ENCODE measurements at regions not wholly inside any gene's neighbourhood (a gene's known extent, or its start where the extent isn't known, plus 50 kb on each side); places are given as distances from the start of the nearest gene placed in this dataset.

DNA sequence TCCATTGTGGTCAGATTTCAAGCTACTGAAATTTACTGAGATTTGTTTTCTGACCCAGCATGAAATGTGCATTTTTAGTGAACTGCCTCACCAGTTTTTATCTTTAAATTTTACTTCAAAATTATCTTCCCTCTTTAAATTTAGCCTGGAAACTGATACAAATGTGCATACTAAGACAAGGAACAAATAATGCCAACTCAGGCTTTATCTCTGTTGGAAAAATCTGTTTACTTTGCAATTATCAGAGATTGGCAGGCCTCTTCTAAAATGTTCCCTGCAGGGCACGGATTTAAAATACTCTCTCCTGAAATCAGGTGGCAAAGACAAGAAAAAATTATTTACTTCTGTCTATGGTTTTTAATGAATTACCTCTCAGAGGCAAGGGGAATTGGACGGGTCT lies 151.0 kb upstream of the PTCH1 start:
- DNase-seq (ENCODE audit: low spot score): no peak

DNA sequence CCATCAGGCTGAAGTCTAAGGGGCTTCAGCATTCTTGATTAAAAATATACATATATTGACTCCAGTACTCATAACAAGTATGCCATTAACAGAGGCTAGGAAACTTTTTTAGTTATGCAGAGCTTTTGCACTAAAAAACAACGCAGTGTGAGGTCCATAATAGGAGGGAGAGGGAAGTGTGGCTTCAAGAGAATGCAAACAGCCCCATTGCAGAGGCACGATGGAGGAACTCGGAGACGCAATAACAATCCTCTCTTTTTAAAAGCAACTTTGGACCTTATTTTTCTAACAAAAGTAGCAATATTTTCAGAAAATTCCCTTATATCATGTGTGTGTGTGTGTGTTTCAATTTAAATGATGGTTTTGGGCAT lies 150.0 kb upstream of the PTCH1 start:
- DNase-seq (ENCODE audit: low spot score): no peak

DNA sequence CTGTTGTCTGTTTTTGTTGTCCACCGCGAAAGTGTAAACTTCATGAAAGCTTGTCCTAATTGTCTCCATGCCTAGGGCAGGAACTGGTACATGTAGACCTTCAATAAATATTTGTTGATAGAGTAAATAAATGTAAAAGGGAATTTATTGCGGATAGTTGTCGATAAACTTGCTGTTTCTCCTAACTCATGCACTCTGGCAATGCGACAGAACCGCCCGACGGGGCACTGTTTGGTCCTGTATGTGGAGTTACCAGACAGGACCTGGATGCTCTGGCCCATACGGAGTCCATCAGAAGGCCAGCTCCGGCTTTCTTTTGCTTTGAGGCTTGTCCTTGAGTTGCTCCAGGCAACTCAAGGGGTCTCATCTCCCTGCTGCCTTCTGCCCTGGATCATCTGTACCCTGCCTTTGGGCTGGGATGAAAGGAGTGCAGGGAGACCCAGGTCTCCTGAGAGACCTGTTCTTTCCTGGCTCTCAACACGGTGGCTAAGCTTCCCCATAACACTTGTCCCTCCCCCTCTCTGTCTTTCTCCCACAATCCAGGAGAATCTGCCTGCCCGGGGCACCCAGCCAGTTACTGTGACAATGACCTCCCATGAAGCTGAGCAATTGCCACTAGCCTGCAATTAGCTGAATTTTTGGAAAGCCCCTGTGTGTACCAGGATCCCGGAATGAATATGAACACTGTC lies 149.5 kb upstream of the PTCH1 start:
- DNase-seq (ENCODE audit: low spot score): no peak

DNA sequence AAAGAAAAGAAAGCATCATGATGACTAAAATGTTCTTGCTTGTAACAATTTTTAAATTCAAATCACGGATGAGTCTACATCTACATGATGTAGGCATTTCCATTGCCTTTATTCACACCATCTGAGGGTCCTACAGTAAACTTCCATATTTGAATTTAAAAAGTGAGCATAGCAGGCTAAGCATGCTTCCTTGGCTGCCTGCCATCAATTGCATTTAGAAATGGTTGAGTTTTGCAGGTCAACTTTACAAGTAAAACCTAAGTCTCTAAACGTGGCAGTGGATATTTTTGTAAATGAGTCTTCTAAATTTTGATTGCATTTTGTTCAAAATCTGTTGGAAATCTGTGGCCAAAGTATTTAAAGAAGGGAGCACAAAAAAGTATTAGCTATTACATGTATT lies 136.5 kb upstream of the PTCH1 start:
- no peak for DNase-seq (ENCODE audit: low spot score)

DNA sequence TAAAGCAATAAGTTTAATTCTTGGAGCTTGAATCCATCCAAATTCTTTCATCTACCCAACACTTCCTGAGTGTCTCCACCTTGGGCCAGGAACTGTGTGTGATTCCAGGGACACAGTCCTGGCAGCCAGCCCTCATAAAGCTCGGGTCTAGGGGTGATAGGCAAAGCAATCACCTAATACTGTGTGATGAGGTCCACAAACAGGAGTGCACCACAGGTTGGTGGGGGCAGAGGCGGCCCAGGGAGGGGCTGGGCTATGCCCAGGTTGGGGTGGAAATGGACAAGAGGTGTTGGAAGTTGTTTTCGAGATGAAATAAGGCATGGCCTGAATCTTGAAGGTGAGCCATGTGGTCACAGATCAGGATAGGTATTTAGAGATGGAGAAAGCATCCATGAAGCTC lies 133.9 kb upstream of the PTCH1 start:
- DNase-seq (ENCODE audit: low spot score): no peak

DNA sequence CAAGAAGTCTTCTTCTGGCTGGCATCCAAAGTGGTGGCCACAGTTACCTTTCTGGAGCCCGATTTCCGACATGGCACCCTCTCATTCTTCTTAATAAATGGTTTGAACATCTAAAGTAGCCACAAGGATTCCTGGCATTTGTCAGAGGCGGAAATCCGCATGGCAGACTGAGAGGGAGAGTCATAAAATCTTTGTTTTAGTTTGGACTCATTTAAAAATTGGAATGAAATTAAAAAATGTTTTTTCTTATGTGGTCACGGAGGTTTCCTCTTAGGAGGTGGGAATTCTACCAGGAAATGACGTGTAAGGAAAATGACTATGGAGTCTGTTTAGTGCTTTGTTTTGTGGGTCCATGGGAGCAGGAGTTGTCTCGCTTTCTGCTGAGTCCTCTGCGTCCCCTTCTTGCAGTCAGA lies 133.0 kb upstream of the PTCH1 start:
- no peak for DNase-seq (ENCODE audit: low spot score)

DNA sequence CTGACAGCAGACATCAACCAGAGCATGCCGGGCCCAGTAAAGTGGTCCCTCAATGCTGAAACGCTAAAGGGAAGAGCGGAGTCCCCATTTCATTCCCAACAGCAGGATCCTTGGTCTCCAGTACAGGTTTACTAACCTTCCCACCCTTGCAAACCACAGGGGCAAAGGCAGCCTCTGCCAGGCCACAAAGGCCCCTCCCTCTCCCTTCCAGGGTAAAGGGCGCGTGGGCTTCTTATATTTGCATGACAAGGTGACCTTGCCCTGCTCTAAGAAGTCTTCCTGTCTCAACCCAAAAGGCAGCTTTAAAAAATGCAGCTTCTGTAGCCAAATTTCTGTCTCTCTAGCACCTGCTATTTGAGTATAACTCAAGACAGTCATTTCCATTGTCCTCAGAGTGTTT lies 131.5 kb upstream of the PTCH1 start:
- DNase-seq (ENCODE audit: low spot score): no peak

DNA sequence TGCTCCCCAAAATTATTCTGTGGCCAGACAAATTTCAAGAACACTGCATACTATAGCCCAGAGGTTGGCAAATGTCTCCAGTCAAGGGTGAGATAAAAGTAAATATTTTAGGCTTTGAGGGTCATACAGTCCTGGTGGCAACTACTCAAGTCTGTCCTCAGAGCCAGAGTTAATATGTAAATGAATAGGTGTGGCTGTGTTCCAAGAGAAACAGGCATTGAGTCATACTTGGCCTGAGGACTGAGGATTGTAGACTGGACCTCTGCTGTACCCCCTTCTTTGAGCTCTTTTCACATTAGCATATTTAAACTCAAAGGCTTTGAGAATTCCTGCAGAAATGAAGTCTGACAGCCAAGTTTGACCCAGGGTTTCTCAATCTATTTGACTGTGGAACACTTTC lies 129.2 kb upstream of the PTCH1 start:
- peak; percentile 4 for DNase-seq (ENCODE audit: low spot score)

DNA sequence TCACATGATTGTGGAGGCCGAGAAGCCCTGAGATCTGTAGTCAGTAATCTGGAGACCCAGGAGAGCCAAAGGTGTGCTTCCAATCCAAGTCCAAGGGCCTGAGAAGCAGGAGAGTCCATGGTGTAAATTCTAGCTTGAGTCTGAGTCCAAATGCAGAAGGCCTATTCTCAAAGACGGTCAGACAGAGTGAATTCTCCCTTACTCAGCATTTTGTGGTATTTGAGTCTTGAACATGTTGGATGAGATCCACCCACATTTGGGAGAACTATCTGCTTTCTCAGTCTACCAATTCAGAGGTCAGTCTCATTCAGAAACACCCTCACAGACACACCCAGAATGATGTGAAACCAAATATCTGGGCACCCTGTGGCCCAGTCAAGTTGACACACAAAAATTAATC lies 128.8 kb upstream of the PTCH1 start:
- DNase-seq (ENCODE audit: low spot score): no peak

DNA sequence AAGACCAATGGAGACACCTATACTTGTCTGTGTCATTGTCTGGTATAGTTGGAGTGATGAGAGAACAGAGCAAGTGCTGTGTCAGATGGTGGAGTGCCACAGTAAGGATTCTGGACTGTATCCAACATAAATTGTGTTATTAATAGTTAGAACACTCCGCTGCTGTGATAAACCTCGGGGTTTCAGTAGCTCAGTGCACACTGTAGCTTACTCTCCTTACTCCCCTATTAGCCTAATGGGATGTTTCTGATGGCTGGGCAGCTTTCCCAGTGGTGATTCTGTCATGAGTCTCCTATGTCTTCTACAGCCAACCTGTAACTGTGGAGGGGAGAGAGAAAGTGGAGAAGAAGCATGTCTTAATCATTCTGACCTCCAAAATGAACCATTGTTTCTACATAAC lies 127.6 kb upstream of the PTCH1 start:
- no peak for DNase-seq (ENCODE audit: low spot score)

DNA sequence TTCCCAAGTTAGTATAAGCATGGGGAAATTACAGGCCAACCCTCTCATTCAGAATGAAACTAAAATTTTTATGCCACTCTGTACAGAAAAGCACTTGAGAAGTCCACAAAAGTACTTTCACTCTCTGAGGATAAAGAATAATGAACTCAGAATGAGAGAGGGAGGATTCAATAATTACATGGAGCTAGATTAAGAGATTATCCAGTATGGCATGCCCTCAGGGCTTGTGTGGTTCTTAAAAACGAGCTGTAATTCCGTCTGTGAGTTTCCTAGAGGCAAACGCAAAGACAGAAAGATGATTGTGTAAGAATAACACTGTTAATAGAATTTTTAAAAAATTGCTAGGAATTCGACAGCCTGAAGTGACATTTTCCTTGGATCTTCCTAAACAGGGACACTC lies 126.8 kb upstream of the PTCH1 start:
- no peak for DNase-seq (ENCODE audit: low spot score)

DNA sequence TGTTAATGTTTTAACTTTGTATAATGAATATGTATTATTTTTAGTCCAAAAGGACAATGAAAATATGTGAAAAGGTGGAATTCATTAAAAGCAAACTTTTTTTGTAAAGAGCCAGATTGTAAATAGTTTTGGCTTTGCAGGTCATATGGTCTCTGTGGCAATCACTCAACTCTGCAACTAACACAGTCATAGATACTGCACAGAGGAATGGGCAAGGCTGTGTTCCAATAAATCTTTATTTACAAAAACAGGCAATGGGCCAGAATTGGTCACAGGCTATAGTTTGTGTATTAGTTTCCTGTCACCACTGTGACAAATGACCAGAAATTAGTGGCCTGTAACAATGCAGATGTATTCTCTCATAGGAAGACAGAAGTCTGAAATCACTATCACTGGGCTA lies 125.4 kb upstream of the PTCH1 start:
- DNase-seq (ENCODE audit: low spot score): no peak

DNA sequence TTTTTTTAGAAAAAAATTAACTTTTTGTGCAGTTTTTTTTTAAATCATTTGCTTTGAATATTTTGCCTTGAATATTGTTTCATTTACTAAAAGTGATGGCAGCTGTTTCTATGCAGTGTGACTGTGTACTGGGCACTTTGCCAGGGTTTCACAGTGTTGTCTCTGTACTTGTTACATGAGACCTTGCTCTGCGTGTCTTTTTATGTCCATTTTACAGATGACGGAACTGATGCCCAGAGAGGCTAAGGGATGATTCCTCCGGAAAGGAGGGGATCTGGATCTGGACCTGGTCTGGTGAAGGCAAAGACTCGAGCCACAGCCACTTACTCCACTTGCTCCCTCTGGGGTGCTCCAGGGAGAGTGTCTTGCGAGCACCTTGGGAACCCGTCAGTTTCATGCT lies 124.8 kb upstream of the PTCH1 start:
- DNase-seq (ENCODE audit: low spot score): no peak

DNA sequence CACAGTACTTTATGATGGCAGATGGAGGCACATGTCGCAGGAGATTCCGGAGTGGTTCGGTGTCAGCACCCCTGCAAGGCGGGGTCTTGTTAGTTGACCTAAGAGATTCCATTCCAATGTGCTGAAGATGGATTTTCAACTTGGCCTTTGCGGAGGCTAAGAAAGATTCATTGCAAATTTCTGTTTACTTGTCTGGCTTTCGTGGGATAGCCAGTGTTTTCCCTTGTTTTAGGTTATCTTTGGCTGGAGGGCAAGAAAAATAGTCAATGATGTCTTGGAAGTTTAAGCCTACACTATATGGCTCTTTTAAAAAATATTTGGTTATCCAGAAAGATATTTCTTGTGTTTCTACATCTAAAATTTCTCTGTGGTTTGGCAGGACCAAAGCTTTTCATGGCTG lies 123.6 kb upstream of the PTCH1 start:
- DNase-seq (ENCODE audit: low spot score): no peak

DNA sequence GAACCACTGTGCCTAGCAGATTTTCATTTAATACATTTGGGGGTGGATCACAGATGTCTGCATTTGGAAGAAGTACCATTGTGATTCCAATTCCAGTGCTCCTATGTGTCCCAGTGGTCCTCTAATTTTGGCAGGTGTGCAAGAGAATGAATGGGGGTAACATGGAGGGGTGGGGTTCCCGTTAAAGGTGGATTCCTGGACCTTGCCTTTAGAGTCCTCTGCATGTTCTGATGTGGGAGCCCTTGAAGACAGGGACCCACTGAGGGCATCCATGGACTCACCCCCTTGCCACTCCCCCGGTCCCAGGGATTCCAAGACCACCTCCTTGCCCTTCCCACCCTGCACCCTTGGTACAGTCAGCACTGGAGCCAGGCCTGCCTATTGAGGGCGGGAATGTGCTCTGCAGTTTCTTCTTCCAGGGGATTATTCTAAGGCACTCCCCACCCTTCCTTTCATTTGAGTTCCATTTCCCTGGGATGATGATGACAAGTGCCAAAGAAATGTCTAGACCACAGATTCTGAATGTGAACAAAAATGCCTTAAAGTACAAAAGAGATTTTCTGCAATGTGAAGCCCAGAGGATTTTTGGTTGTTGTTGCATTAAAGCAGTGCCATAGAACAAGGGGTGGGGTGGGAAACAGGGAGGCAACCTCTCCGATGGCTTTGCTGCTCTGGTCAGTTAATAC lies 119.4 kb upstream of the PTCH1 start:
- DNase-seq (ENCODE audit: low spot score): no peak

DNA sequence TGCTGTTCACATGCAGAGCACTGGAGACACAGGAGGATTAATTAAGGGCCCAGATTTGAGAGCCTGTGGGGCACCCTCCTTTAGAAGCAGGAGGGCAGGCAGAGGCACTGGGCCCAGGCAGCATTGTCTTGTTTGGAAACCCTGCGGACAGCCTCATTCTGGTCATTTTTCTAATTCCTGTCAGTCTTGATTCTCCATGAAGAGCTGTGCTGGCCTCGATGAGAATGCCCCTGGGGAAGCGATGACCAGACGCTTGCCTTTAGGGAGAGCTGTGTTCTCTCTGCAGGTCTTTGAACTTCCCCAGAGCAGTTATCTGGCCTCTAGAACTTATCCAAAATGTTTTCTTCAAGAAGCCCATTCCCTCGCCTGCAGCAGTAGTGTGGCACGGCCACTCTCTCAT lies 117.8 kb upstream of the PTCH1 start:
- DNase-seq (ENCODE audit: low spot score): no peak

DNA sequence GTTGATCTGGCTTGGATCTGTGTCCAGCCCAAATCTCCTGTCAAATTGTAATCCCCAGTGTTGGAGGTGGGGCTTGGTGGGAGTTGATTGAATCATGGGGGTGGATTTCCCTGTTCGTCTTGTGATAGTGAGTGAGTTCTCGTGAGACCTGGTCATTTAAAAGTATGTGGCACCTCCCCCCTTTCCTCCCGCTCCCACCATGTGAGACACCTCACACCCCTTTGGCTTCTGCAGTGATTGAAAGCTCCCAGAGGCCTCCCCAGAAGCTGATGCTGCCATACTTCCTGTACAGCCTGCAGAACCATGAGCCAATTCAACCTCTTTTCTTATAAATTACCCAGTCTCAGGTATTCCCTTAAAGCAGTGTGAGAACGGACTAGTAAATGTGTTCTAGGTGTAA lies 117.3 kb upstream of the PTCH1 start:
- no peak for DNase-seq (ENCODE audit: low spot score)

DNA sequence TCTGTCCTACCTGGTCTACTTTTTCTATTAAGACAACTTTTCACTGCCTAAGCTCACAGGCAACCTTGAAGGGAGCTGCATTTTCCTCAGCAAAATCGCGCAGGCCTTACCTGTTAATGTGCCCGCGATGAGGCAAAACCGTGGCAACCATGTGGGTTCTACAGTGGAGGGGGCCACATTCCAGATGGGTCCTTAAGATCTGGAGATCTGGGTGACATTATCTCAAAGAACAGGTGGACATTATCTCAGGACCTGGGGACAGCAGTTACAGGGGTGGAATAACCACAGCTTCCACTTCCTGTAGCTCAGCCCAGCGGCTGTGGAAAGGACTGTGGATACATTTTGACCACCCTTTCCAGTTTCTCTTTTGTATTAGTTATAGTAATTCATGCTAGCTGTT lies 112.8 kb upstream of the PTCH1 start:
- DNase-seq (ENCODE audit: low spot score): no peak

DNA sequence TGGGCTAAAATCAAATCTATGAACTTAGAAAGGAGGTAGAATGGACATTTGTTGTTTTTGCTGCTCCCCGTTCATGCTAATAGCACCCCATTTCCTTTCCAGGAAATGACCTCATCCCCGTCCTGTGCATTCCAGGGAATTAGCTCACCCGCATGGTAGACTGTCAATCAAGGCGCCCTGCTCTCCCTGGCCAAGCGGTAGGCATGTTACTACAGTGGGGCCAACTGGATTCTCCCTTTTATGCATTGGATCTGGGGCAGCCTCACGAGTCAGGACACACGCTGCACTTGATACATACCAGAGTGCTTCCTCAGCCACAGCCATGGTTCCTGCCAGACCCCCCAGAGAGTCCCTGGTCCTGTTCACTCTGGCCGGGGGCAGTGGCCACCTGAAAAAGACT lies 111.0 kb upstream of the PTCH1 start:
- no peak for DNase-seq (ENCODE audit: low spot score)

DNA sequence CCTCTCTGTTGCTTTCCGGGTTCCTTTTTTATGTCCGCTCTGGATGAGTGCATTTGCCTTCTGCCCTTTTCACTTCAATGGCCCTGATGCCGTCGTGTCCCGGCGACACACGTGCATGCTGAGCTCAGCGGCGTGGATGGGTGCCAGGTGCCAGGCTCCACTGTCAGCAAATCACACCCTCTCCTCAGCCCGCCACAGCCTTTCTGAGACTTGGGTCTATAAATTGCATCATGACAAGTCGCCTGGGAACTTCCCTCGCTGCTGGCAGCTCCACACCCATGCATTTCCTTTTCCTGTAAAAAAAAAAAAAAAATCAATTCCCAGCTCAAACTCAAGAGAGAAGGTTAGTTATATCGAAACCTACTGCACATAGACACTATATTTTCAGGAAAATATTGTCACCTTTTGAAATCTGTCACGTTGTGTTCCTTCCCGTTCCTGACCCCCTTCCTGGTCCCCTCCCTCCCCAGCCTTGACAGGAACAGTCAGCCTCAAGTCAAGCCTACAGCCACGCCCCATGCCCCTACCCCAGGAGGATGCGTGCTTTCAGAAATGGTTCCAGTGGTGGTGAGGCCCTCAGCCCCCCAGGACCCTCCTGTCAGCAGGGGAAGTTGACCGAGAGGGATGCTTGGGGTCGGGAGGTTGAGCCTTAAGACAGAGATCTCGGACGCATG lies 110.3 kb upstream of the PTCH1 start:
- DNase-seq (ENCODE audit: low spot score): no peak

DNA sequence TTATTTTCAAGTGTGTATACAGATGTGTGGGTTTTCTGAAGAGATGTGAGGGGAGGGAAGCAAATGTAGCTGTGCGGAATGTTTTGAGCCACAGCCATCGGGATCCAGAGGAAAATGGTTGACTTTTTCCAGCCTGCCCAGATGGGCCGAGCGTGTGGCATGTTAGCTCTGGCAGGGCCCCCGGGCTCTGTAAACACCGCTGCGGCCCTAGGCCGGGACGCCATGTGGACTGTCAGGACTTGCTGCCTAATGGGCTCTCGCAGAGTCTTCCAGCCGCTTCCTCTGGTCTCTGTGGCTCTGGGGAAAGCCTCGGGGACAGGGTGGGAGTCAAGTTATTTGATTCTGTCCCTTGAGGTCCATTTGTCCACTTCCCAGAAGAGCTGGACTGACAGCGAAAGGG lies 109.6 kb upstream of the PTCH1 start:
- no peak for DNase-seq (ENCODE audit: low spot score)

DNA sequence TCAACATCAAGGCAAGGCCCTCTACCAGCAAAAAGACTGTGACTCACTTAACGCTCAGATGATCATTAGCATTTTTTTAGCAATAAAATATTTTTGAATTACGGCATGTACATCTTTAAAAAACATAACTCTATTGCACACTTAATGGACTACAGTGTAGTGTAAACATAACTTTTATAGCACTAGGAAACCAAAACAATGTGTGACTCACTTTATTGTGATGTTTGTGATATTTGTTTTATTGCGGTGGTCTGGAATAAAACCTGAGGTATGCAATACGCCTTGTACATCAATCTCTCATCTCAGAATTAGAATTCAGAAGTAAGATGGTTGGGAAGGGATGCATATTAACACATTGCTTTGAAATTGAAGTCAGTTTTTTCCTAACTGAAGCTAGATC lies 106.9 kb upstream of the PTCH1 start:
- no peak for DNase-seq (ENCODE audit: low spot score)

DNA sequence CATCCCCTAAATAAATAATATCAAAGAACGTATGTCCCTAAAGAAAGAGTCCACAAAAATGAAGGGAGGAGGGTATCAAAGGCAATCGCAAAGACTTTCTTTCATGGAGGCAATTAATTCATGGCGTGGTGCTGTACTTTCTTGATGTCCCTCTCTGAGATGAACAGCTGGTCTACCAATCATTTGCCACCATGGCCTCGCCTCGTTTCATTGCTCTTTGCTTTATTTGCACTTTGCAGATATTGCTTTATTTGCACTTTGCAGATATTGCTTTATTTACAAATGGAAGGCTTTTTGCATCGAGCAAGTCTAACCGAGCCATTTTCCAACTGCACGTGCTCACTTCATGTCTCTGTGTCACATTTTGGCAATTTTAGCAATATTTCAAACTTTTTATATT lies 104.0 kb upstream of the PTCH1 start:
- DNase-seq (ENCODE audit: low spot score): no peak

DNA sequence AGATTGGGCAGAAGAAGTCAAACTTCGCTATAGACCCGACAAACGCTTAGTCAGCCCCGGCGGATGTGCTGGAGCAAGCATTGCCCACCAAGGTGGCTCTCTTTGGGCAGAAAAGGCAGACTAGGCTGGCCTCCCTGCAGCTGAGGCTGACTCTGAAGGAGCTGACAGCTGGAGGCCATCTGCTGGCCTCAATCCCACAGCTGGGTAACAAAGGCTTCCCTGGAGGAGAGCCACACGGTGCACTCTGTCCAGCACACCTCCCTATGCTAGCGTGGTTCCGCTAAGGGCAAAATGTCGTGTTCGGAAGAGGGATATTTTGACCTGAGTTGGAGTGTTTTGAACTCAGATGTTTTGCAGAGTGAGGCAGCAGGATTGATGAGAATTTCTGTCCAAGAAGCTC lies 103.5 kb upstream of the PTCH1 start:
- no peak for DNase-seq (ENCODE audit: low spot score)
